Activated naive CD4-positive, alpha-beta T cell treated with anti-CD3 and anti-CD28 coated beads, Interleukin-2, amount 10 ng/mL, durations not matched to agents 7 days and 5 days (primary cell): ENCODE measurements at regions not wholly inside any gene's neighbourhood (a gene's known extent, or its start where the extent isn't known, plus 50 kb on each side); places are given as distances from the start of the nearest gene placed in this dataset.
A peak's percentile ranks its signal among the peaks of the same experiment; 100 is the strongest.

Experiments used
- CTCF ChIA-PET: fragments of 350-600 bp; sonication (Branson Sonifier 250); formaldehyde crosslinking; loops from one replicate; lab custom pipeline; 2021; ENCODE audit warnings: antibody characterized with exemption; lab: Charles Lee
- DNase-seq: peaks from one replicate; pipeline ENCODE4 v3.0.0-alpha.2; 2020
- H3K27ac Mint-ChIP-seq: one replicate; pipeline ENCODE4 v1.8.0; 2021; ENCODE audit warnings: mild to moderate bottlenecking, moderate library complexity, mixed read lengths
- H3K27me3 Mint-ChIP-seq: one replicate; pipeline ENCODE4 v1.8.0; 2021; ENCODE audit warnings: mild to moderate bottlenecking, mixed read lengths
- H3K36me3 Mint-ChIP-seq: one replicate; pipeline ENCODE4 v1.8.0; 2021; ENCODE audit warnings: mixed read lengths
- H3K4me1 Mint-ChIP-seq: one replicate; pipeline ENCODE4 v1.8.0; 2021; ENCODE audit warnings: mixed read lengths
- H3K4me3 Mint-ChIP-seq: one replicate; pipeline ENCODE4 v1.8.0; 2021; ENCODE audit warnings: mild to moderate bottlenecking, moderate library complexity, mixed read lengths
- H3K9me3 Mint-ChIP-seq: one replicate; pipeline ENCODE4 v1.8.0; 2021; ENCODE audit warnings: mixed read lengths

GRCh38 chr9:19681846-19682245, 107.0 kb downstream of the SLC24A2 start:
- Mint-ChIP-seq H3K36me3 (no peaks in the 10 kb centered on the region), H3K27ac (no peak overlapping the region), H3K9me3 (peaks cover 13% of the 10 kb centered on the region), H3K4me3 (no peak overlapping the region), H3K4me1 (no peaks in the 10 kb centered on the region), H3K27me3 (no peaks in the 10 kb centered on the region)
- no peak for DNase-seq
- CTCF ChIA-PET = no interaction called here

GRCh38 chr9:19677924-19678323, 110.9 kb downstream of the SLC24A2 start:
- Mint-ChIP-seq H3K36me3 (no peaks in the 10 kb centered on the region), H3K27ac (no peak overlapping the region), H3K9me3 (peaks cover 2% of the 10 kb centered on the region), H3K4me3 (no peak overlapping the region), H3K4me1 (no peaks in the 10 kb centered on the region), H3K27me3 (peaks cover 14% of the 10 kb centered on the region)
- DNase-seq = no peak
- CTCF ChIA-PET = no interaction called here

DNA sequence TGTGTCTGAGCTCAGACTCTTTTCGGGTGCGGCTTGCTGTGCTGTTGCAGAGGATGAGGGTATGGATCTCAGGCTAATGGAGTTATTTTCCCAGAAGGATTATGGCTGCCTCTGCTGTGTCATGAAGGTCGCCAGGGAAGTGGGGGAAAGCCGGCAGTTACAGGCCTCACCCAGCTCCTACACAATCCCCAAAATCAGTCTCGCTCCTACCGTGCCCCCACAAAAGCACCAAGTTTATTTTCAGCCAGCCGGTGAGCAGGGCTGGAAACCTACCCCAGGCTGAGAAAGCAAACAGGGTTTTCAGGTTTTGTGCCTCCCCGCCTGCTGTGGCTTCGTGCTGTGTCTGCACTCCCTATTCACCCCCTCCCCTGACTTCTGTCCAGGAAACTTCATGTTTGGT, 113.3 kb downstream of the SLC24A2 start:
- H3K27ac Mint-ChIP-seq = no peak overlapping the region
- H3K27me3 Mint-ChIP-seq = peaks cover 14% of the 10 kb centered on the region
- CTCF ChIA-PET = no interaction called here
- no peak overlapping the region for H3K4me3 Mint-ChIP-seq
- H3K9me3 Mint-ChIP-seq = peaks cover 2% of the 10 kb centered on the region
- DNase-seq = no peak
- H3K36me3 Mint-ChIP-seq = no peaks in the 10 kb centered on the region
- H3K4me1 Mint-ChIP-seq = no peaks in the 10 kb centered on the region

GRCh38 chr9:19666575-19666974, 122.3 kb downstream of the SLC24A2 start:
- CTCF ChIA-PET = no interaction called here
- no peak overlapping the region for H3K4me3 Mint-ChIP-seq
- H3K9me3 Mint-ChIP-seq = no peaks in the 10 kb centered on the region
- no peak for DNase-seq
- H3K36me3 Mint-ChIP-seq = no peaks in the 10 kb centered on the region
- peaks cover 8% of the 10 kb centered on the region for H3K27me3 Mint-ChIP-seq
- H3K27ac Mint-ChIP-seq = no peak overlapping the region
- H3K4me1 Mint-ChIP-seq = peaks cover 5% of the 10 kb centered on the region

DNA sequence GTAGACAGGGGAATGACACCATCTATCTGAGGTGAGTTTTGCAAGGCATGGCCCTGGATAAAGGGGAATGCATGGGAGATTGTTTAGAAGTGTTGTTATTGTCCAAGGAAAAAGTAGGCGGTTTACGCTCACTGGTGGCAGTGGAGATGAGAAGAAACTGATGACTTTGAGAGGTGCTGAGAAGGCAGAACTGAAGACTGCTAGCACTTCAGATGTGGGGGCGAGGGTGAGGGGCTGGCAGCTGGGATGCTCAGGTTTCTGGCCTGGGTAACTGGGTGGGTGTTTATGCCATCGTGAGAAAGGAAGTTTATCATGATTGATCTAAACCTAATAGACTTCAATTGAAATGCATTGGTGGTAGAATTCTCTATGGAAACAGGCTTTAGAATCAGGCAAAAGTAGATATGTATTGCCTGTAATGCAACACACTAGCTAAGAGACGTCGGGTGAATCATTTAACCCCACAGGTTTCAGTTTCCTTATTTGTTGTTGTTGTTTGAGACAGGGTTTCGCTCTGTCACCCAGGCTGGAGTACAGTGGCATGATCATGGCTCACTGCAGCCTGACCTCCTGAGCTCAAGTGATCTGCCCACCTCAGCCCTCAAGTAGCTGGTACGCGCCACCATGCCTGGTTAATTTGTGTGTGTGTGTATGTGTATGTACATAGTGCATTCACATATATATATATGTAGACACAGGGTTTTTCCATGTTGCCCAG, 123.5 kb downstream of the SLC24A2 start:
- Mint-ChIP-seq H3K36me3 (no peaks in the 10 kb centered on the region), H3K9me3 (no peaks in the 10 kb centered on the region), H3K4me1 (peaks cover 5% of the 10 kb centered on the region), H3K4me3 (no peak overlapping the region), H3K27ac (peak overlapping the region; percentile 21), H3K27me3 (peaks cover 8% of the 10 kb centered on the region)
- no peak for DNase-seq
- CTCF ChIA-PET = no interaction called here

GRCh38 chr9:19663570-19663969, 125.3 kb downstream of the SLC24A2 start:
- CTCF ChIA-PET = no interaction called here
- H3K27ac Mint-ChIP-seq = no peak overlapping the region
- no peaks in the 10 kb centered on the region for H3K9me3 Mint-ChIP-seq
- no peaks in the 10 kb centered on the region for H3K27me3 Mint-ChIP-seq
- peaks cover 5% of the 10 kb centered on the region for H3K4me1 Mint-ChIP-seq
- no peak overlapping the region for H3K4me3 Mint-ChIP-seq
- no peak for DNase-seq
- no peaks in the 10 kb centered on the region for H3K36me3 Mint-ChIP-seq

GRCh38 chr9:19662213-19662612, 126.6 kb downstream of the SLC24A2 start:
- CTCF ChIA-PET = no interaction called here
- Mint-ChIP-seq H3K36me3 (no peaks in the 10 kb centered on the region), H3K4me3 (no peak overlapping the region), H3K27me3 (no peaks in the 10 kb centered on the region), H3K4me1 (peaks cover 5% of the 10 kb centered on the region), H3K27ac (no peak overlapping the region), H3K9me3 (no peaks in the 10 kb centered on the region)
- DNase-seq = no peak

- Mint-ChIP-seq H3K9me3 (no peaks in the 10 kb centered on the region), H3K36me3 (no peaks in the 10 kb centered on the region), H3K27me3 (peaks cover 6% of the 10 kb centered on the region), H3K27ac (no peak overlapping the region), H3K4me1 (peaks cover 1% of the 10 kb centered on the region), H3K4me3 (no peak overlapping the region)
- no peak for DNase-seq
- CTCF ChIA-PET = no interaction called here
Measured at GRCh38 chr9:19660019-19660418, 128.8 kb downstream of the SLC24A2 start.

DNA sequence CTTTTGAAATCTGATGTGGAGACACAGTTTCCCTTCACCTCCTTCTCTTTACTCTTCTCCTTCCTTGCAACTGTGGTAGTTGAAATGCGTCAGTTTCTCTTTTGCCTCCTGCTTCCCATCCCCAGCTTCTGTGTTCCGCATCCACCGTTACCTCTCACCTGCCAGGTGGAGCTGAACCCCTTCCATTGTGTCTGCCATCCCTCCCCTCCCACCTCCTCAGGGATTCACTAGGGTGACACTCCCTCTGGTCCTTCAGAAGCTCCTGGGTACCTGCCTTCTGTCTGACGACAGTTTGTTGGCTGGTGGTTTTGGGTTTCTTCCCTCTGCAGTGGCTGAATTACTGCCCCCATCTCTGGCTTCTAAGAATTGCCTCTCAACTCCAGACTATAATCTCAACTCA, 132.1 kb downstream of the SLC24A2 start:
- peaks cover 6% of the 10 kb centered on the region for H3K27me3 Mint-ChIP-seq
- H3K4me1 Mint-ChIP-seq = no peaks in the 10 kb centered on the region
- H3K9me3 Mint-ChIP-seq = no peaks in the 10 kb centered on the region
- no peaks in the 10 kb centered on the region for H3K36me3 Mint-ChIP-seq
- H3K4me3 Mint-ChIP-seq = no peak overlapping the region
- CTCF ChIA-PET = no interaction called here
- no peak overlapping the region for H3K27ac Mint-ChIP-seq
- no peak for DNase-seq

GRCh38 chr9:19651681-19652080, 137.2 kb downstream of the SLC24A2 start:
- H3K4me1 Mint-ChIP-seq = no peaks in the 10 kb centered on the region

GRCh38 chr9:19650312-19650711, 138.5 kb downstream of the SLC24A2 start:
- no peaks in the 10 kb centered on the region for H3K9me3 Mint-ChIP-seq
- no peak overlapping the region for H3K4me3 Mint-ChIP-seq
- DNase-seq = no peak
- H3K27me3 Mint-ChIP-seq = peaks cover 4% of the 10 kb centered on the region
- no peak overlapping the region for H3K27ac Mint-ChIP-seq
- H3K4me1 Mint-ChIP-seq = no peaks in the 10 kb centered on the region
- CTCF ChIA-PET = no interaction called here
- no peaks in the 10 kb centered on the region for H3K36me3 Mint-ChIP-seq

More at GRCh38 chr9:19651681-19652080, 137.2 kb downstream of the SLC24A2 start:
- no peak overlapping the region for H3K27ac Mint-ChIP-seq
- H3K4me3 Mint-ChIP-seq = no peak overlapping the region
- H3K36me3 Mint-ChIP-seq = no peaks in the 10 kb centered on the region
- no peak for DNase-seq
- CTCF ChIA-PET = interaction anchor here (1.1 kb wide), 1 partner anchor 10 kb away, joined by 3 read pairs; no protein-coding TSS in a partner anchor
- H3K27me3 Mint-ChIP-seq = peaks cover 8% of the 10 kb centered on the region
- no peaks in the 10 kb centered on the region for H3K9me3 Mint-ChIP-seq

- Mint-ChIP-seq H3K9me3 (no peaks in the 10 kb centered on the region), H3K36me3 (no peaks in the 10 kb centered on the region), H3K27me3 (peaks cover 4% of the 10 kb centered on the region), H3K4me1 (no peaks in the 10 kb centered on the region), H3K27ac (no peak overlapping the region), H3K4me3 (no peak overlapping the region)
- CTCF ChIA-PET = no interaction called here
- no peak for DNase-seq
Measured at GRCh38 chr9:19649336-19650041, 139.3 kb downstream of the SLC24A2 start.

DNA sequence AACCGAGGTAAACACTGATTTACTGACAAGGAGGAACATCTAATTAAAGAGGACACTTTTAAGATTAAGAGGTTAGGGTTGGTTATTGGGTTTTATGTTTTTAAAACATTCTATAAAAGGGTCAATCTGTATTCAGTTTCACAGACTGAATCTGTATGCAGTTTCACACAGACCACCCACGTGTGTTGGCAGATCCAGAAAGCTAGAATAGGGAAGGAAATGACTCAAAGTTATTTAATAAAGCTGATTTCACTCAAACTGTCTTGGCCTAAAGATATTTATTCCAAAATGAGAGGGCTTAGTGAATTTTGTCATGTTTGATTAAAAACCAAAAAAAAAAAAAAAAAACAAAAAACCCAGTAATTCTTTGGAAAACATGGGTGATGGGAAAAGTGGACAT, 140.2 kb downstream of the SLC24A2 start:
- no peak for DNase-seq
- CTCF ChIA-PET = no interaction called here
- H3K27me3 Mint-ChIP-seq = peaks cover 4% of the 10 kb centered on the region

DNA sequence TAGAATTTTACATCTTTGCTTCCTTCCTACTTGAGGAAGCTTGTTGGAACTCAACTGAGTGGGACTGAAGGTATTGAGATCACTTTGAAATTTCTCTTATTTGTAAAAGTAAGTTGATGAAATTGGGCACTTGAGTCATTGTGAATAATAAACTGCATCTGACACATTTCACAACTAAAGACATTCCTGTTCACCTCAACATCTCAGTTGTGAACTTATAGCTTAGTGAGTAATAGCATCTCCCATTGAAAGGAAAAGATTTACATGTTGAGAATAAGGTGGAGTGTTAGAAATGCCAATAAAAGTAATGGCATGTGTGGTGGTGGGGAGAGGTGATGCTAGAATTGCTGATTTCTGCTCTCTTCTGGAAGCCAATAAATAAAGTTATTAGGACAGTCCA, 145.0 kb downstream of the SLC24A2 start:
- Mint-ChIP-seq H3K9me3 (no peaks in the 10 kb centered on the region), H3K4me1 (no peaks in the 10 kb centered on the region), H3K4me3 (no peak overlapping the region), H3K36me3 (no peaks in the 10 kb centered on the region), H3K27me3 (peaks cover 6% of the 10 kb centered on the region), H3K27ac (no peak overlapping the region)
- CTCF ChIA-PET = interaction anchor here (0.7 to 1.6 kb wide), 2 partner anchors 15 to 171 kb away, joined by 3 to 4 read pairs; no protein-coding TSS in a partner anchor
- no peak for DNase-seq

More for the DNA sequence above, 140.2 kb downstream of the SLC24A2 start:
- no peaks in the 10 kb centered on the region for H3K36me3 Mint-ChIP-seq
- H3K4me3 Mint-ChIP-seq = no peak overlapping the region
- H3K27ac Mint-ChIP-seq = no peak overlapping the region
- H3K4me1 Mint-ChIP-seq = no peaks in the 10 kb centered on the region
- H3K9me3 Mint-ChIP-seq = no peaks in the 10 kb centered on the region

- peaks cover 6% of the 10 kb centered on the region for H3K27me3 Mint-ChIP-seq
- no peak overlapping the region for H3K27ac Mint-ChIP-seq
- H3K36me3 Mint-ChIP-seq = no peaks in the 10 kb centered on the region
- CTCF ChIA-PET = interaction anchor here (1.0 to 1.6 kb wide), 2 partner anchors 13 to 170 kb away, joined by 3 to 4 read pairs; no protein-coding TSS in a partner anchor
- no peaks in the 10 kb centered on the region for H3K9me3 Mint-ChIP-seq
- no peak overlapping the region for H3K4me3 Mint-ChIP-seq
- no peak for DNase-seq
- no peaks in the 10 kb centered on the region for H3K4me1 Mint-ChIP-seq
Measured at GRCh38 chr9:19642256-19642655, 146.6 kb downstream of the SLC24A2 start.
